GM10266 (cell line): ENCODE measurements at regions not wholly inside any gene's neighbourhood (a gene's known extent, or its start where the extent isn't known, plus 50 kb on each side); places are given as distances from the start of the nearest gene placed in this dataset.
"Not testable (repeated sequence)": the region's sequence is repeated elsewhere in the genome, so short reads cannot be mapped to it uniquely, and the experiment has no call there.

ENCODE experiments used
- DNase-seq: peaks from one replicate; pipeline ENCODE4 v3.0.0; 2012; ENCODE audit errors: extremely low spot score
- TF ChIP-seq, protein P1 (sequence below): IDR thresholded peaks from 2 replicates; pipeline ENCODE4 v1.5.1; 2012; ENCODE audit warnings: mild to moderate bottlenecking, low read depth; ENCODE audit not compliant: control insufficient read depth, insufficient read depth; ENCODE audit errors: missing control alignments

DNA sequence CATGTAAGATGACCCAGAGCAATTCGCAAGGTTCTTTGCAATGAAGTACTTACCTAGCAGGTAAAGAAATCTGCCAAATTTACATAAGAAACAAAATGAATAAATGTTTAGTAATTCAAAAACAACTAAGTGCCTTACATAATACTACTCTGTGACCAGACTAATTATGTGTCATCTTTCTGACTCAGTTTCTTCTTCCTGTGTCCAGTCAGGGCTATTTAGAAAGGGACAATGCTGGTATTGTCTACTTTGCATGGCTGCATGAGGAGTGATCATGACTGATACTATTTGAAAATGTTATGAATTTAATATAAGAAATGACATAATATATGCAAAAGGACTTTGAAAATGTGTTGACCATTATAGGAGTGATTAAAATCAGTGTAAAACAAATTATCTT lies 210.0 kb downstream of the TMEM161B start:
- DNase-seq = no peak
- TF ChIP-seq, protein P1, sequence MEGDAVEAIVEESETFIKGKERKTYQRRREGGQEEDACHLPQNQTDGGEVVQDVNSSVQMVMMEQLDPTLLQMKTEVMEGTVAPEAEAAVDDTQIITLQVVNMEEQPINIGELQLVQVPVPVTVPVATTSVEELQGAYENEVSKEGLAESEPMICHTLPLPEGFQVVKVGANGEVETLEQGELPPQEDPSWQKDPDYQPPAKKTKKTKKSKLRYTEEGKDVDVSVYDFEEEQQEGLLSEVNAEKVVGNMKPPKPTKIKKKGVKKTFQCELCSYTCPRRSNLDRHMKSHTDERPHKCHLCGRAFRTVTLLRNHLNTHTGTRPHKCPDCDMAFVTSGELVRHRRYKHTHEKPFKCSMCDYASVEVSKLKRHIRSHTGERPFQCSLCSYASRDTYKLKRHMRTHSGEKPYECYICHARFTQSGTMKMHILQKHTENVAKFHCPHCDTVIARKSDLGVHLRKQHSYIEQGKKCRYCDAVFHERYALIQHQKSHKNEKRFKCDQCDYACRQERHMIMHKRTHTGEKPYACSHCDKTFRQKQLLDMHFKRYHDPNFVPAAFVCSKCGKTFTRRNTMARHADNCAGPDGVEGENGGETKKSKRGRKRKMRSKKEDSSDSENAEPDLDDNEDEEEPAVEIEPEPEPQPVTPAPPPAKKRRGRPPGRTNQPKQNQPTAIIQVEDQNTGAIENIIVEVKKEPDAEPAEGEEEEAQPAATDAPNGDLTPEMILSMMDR = no peak

DNA sequence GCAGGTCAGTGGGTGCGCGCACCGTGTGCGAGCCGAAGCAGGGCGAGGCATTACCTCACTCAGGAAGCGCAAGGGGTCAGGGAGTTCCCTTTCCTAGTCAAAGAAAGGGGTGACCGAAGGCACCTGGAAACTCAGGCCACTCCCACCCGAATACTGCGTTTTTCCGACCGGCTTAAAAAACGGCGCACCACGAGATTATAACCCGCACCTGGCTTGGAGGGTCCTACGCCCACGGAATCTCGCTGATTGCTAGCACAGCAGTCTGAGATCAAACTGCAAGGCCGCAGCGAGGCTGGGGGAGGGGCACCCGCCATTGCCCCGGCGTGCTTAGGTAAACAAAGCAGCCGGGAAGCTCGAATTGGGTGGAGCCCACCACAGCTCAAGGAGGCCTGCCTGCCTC lies 216.2 kb downstream of the TMEM161B start:
- DNase-seq = not testable (repeated sequence)

DNA sequence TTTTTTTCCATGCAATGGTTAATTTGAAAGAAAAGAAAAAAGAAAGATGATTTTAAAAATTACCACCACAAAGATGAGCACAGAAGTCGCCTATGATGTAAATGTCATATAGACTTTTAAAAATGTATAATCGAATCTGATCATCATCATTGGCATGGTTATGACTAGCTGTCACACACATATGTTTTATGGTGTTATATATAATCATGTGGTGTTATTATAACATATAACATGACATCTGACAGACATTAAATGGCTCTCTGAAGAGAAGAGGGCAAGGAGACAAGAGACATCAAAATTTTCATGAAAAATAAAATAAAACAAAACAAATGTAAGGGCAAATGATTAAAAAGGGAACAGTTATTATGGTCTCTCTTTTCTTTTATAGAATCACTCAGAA lies 217.5 kb downstream of the TMEM161B start:
- TF ChIP-seq, protein P1 = no peak
- DNase-seq = no peak

DNA sequence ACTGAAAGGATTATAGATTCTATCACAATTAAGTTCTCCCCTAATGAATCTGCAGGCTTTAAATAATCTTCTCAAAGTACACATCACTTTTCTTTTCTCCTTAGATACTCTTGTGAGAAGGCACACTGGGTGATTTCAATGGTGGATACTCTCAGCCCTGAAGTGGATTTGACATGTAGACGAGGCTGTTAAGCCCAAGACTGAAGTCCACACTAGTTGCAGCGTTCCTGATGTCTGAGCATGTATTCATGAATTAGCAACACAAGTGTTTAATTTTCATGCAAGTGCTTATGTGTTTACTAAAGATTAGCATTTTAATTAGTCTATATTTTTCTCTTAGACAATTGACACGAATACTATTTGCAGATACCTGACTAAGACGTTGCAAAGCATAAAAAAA lies 218.9 kb downstream of the TMEM161B start:
- DNase-seq = no peak
- TF ChIP-seq, protein P1 = no peak

DNA sequence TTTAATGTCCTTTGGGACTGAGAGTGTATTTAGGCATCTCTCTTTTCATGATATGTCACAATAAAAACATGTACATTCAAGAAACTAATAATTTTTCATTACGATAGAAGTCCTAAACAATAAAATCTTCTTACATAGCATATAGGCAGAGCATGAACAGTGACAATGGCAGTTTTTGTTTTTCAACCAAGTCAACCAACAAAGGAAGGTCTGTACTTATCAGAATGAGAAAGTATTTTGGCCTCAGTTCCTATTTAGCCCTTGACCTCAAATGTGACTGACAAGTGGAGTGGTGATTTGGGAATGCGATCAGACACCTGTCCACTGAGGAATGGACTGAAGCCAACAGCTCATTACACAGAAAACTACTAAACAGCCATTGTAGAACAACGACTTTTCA lies 219.5 kb downstream of the TMEM161B start:
- no peak for DNase-seq
- TF ChIP-seq, protein P1 = no peak

DNA sequence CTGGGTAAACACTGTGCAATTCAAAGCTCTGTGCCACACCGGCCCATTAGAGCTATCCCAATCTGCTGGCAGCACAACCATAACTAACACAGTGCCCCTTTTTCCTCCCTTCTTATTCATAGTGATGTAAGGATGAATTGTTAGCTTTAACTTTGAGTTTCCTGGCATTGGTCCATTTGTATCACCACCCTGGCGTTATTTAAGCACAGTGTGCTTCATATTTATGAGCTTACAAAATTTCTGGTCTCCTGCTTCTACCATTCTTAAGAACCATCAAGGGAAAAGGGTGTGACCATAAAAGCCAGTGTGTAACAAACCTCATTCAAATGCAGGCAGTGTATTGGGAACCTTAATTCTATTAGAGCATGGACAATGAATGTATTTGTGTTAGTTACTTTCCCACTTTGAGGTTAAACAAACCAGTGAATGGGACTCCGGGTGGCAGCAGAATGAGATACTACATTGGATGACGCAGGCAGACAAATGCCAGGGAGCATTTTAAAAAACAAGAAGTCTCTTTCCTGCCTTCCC lies 222.6 kb downstream of the TMEM161B start:
- DNase-seq = no peak
- TF ChIP-seq, protein P1 = no peak

DNA sequence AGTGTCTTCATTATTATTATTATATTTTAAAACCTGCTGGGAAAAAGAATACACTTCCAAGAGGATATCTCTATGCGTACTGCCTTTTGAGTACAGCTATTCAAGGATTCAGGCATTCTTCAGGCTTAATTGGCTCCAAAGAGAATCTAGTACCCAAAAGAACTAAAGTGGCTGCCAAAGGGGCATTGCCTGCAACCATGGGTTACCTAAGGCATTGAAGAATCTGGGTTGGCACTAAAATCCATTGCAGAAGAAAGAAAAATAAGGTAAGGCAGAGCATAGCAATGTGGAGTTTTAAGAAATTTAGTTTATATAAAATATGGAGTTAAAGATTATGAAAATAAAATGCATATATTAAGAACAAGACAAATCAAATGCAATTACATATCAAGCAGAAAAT lies 223.5 kb downstream of the TMEM161B start:
- no peak for DNase-seq
- TF ChIP-seq, protein P1 = no peak

DNA sequence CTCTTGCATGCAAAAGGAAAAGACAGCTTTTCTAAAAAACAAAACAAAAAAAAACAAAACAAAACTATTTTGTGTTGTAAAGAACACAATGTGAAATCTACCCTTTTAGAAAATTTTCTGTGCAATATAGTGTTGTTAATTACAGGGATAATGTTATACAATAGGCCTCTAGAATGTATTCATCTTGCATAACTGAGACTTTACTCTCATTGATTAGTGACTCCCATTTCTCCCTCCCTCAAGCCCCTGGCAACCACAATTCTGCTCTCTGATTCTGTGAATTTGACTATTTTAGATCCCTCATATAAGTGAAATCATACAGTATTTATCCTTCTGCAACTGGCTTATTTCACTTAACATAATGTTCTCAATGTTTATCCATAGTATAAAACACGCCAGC lies 234.1 kb downstream of the TMEM161B start:
- TF ChIP-seq, protein P1 = no peak
- no peak for DNase-seq
